HUES48 (cell line): ENCODE measurements at regions not wholly inside any gene's neighbourhood (a gene's known extent, or its start where the extent isn't known, plus 50 kb on each side); places are given as distances from the start of the nearest gene placed in this dataset.
"Not testable (repeated sequence)": the region's sequence is repeated elsewhere in the genome, so short reads cannot be mapped to it uniquely, and the experiment has no call there.

ENCODE experiments used
- H3K27ac ChIP-seq: one replicate; pipeline ENCODE4 v1.7.0; 2013; ENCODE audit warnings: low read depth, low read length, inconsistent platforms
- H3K27me3 ChIP-seq: 2 replicates; pipeline ENCODE4 v1.6.1; 2013; ENCODE audit warnings: mild to moderate bottlenecking, low read length; ENCODE audit not compliant: control insufficient read depth, insufficient read depth
- H3K36me3 ChIP-seq: 2 replicates; pipeline ENCODE4 v1.6.1; 2013; ENCODE audit warnings: low read length; ENCODE audit not compliant: control insufficient read depth, insufficient read depth
- H3K4me1 ChIP-seq: 2 replicates; pipeline ENCODE4 v1.6.1; 2013; ENCODE audit warnings: mild to moderate bottlenecking, low read length; ENCODE audit not compliant: control insufficient read depth, insufficient read depth
- H3K4me3 ChIP-seq: 2 replicates; pipeline ENCODE4 v1.5.1; 2013; ENCODE audit warnings: mild to moderate bottlenecking, low read depth, low read length
- H3K9ac ChIP-seq: 2 replicates; pipeline ENCODE4 v1.6.1; 2013; ENCODE audit warnings: mild to moderate bottlenecking, low read depth, low read length, moderate library complexity
- H3K9me3 ChIP-seq: 2 replicates; pipeline ENCODE4 v1.6.1; 2013; ENCODE audit warnings: low read length; ENCODE audit not compliant: control insufficient read depth, insufficient read depth

DNA sequence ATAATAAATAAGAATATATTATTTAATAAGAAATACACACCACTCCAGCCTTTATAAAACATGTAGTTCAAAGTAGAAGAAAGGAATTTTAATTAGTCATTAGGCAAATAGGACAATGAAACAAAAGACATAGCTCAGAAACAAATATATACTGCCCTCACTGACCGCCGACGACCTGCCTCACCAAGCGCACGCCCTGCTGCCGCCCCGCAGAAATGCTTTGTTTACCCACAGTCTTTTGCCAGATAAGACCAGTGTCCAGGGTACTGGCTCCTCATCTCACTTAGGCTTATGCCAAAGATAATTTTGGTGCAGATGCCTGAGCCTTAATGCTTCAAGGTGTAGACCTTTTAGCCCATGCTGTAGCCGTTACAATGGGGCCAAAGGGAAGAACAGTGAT lies 199.5 kb downstream of the HHIP start:
- H3K4me3 ChIP-seq, result no peak overlapping the region
- H3K9ac ChIP-seq, result no peak overlapping the region
- no peaks in the 10 kb centered on the region for H3K36me3 ChIP-seq
- H3K9me3 ChIP-seq, result 0 out of 2 replicates have a peak, but pooled peaks cover 4% of the 10 kb centered on the region
- H3K4me1 ChIP-seq, result no peaks in the 10 kb centered on the region
- H3K27me3 ChIP-seq, result no peaks in the 10 kb centered on the region
- no peak overlapping the region for H3K27ac ChIP-seq

- no peak overlapping the region for H3K4me3 ChIP-seq
- no peaks in the 10 kb centered on the region for H3K9me3 ChIP-seq
- peaks cover 6% of the 10 kb centered on the region; the same call in 1 of the 2 replicates for H3K4me1 ChIP-seq
- no peak overlapping the region for H3K9ac ChIP-seq
- no peak overlapping the region for H3K27ac ChIP-seq
- no peaks in the 10 kb centered on the region for H3K36me3 ChIP-seq
- H3K27me3 ChIP-seq, result no peaks in the 10 kb centered on the region
These were observed 206.0 kb downstream of the HHIP start for GRCh38 chr4:144851948-144852347.

GRCh38 chr4:144861471-144861870 lies 215.5 kb downstream of the HHIP start:
- Histone ChIP-seq H3K9ac (no peak overlapping the region), H3K9me3 (no peaks in the 10 kb centered on the region), H3K36me3 (no peaks in the 10 kb centered on the region), H3K4me3 (no peak overlapping the region), H3K4me1 (no peaks in the 10 kb centered on the region), H3K27me3 (no peaks in the 10 kb centered on the region), H3K27ac (no peak overlapping the region)

DNA sequence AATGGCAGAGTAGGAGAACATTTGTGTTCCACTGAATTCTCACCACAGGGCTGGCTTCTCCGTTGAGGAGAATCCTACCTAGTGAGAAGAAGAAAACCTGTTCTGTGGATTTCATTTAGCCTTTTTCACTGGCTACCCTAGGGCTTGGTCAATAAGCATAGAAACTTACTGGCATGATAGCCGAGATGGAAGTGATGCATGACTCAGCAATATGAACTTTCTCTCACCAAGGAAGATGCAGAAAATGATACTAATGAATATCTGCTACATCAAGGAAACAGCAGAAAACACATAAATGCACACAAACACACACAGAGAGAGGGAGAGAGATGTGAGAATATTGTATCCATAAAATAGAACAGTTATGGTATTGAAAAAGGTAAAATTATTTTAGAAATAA lies 216.3 kb downstream of the HHIP start:
- H3K27ac ChIP-seq, result no peak overlapping the region
- no peaks in the 10 kb centered on the region for H3K36me3 ChIP-seq
- no peaks in the 10 kb centered on the region for H3K4me1 ChIP-seq
- no peaks in the 10 kb centered on the region for H3K9me3 ChIP-seq
- no peaks in the 10 kb centered on the region for H3K27me3 ChIP-seq
- no peak overlapping the region for H3K9ac ChIP-seq
- H3K4me3 ChIP-seq, result no peak overlapping the region

- not testable (repeated sequence) for H3K9ac ChIP-seq, H3K4me1 ChIP-seq, H3K9me3 ChIP-seq, H3K36me3 ChIP-seq, H3K27ac ChIP-seq, H3K4me3 ChIP-seq, H3K27me3 ChIP-seq
These were observed 218.9 kb downstream of the HHIP start for GRCh38 chr4:144864891-144865290.

- Histone ChIP-seq H3K4me1 (no peaks in the 10 kb centered on the region), H3K27ac (no peak overlapping the region)
These were observed 222.4 kb downstream of the HHIP start for GRCh38 chr4:144868309-144868708.

GRCh38 chr4:144872508-144873225 lies 225.3 kb downstream of the ANAPC10 start:
- Histone ChIP-seq H3K9me3 (no peaks in the 10 kb centered on the region), H3K4me3 (no peak overlapping the region), H3K9ac (no peak overlapping the region), H3K4me1 (no peaks in the 10 kb centered on the region), H3K36me3 (no peaks in the 10 kb centered on the region), H3K27me3 (no peaks in the 10 kb centered on the region), H3K27ac (no peak overlapping the region)

More at GRCh38 chr4:144868309-144868708, 222.4 kb downstream of the HHIP start:
- H3K9ac ChIP-seq, result no peak overlapping the region
- H3K36me3 ChIP-seq, result no peaks in the 10 kb centered on the region
- H3K27me3 ChIP-seq, result no peaks in the 10 kb centered on the region
- no peak overlapping the region for H3K4me3 ChIP-seq
- no peaks in the 10 kb centered on the region for H3K9me3 ChIP-seq

- Histone ChIP-seq H3K27ac (no peak overlapping the region), H3K4me3 (no peak overlapping the region), H3K36me3 (no peaks in the 10 kb centered on the region), H3K9me3 (no peaks in the 10 kb centered on the region), H3K9ac (no peak overlapping the region), H3K27me3 (no peaks in the 10 kb centered on the region), H3K4me1 (no peaks in the 10 kb centered on the region)
These were observed 224.6 kb downstream of the ANAPC10 start for GRCh38 chr4:144873226-144873990.

- no peak overlapping the region for H3K4me3 ChIP-seq
- H3K27me3 ChIP-seq, result no peaks in the 10 kb centered on the region
- no peaks in the 10 kb centered on the region for H3K4me1 ChIP-seq
- H3K9me3 ChIP-seq, result no peaks in the 10 kb centered on the region
- no peak overlapping the region for H3K27ac ChIP-seq
- H3K9ac ChIP-seq, result no peak overlapping the region
- no peaks in the 10 kb centered on the region for H3K36me3 ChIP-seq
These were observed 203.4 kb downstream of the ANAPC10 start for GRCh38 chr4:144894573-144894972.

- Histone ChIP-seq H3K36me3 (no peaks in the 10 kb centered on the region), H3K9ac (no peak overlapping the region), H3K4me3 (no peak overlapping the region), H3K27ac (no peak overlapping the region), H3K4me1 (no peaks in the 10 kb centered on the region), H3K9me3 (no peaks in the 10 kb centered on the region), H3K27me3 (no peaks in the 10 kb centered on the region)
These were observed 198.6 kb downstream of the ANAPC10 start for GRCh38 chr4:144899393-144899792.

DNA sequence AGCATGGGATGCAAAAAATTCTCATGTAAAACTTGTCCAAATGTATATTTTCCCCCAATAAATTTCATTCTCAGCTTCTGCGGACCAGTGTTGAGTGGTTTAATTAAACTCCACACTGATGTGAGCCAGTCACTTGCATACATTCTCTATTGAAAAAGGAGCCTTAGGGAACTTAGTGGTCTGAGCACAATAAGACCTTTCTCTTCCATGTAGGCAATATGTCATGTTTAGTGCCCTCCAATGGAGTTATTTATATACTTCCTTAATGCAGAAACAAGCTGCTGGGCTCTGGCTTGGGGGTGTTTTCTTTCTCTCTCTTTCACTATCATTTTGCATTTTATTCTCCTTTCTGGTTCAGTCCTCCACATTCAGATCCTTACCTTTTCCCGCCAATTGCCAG lies 196.9 kb downstream of the ANAPC10 start:
- no peaks in the 10 kb centered on the region for H3K36me3 ChIP-seq
- no peaks in the 10 kb centered on the region for H3K9me3 ChIP-seq
- no peaks in the 10 kb centered on the region for H3K27me3 ChIP-seq
- no peak overlapping the region for H3K4me3 ChIP-seq
- H3K4me1 ChIP-seq, result no peaks in the 10 kb centered on the region
- H3K27ac ChIP-seq, result no peak overlapping the region
- H3K9ac ChIP-seq, result no peak overlapping the region
